ENCODE measurements at regions not wholly inside any gene's neighbourhood (a gene's known extent, or its start where the extent isn't known, plus 50 kb on each side); places are given as distances from the start of the nearest gene placed in this dataset.

DNA sequence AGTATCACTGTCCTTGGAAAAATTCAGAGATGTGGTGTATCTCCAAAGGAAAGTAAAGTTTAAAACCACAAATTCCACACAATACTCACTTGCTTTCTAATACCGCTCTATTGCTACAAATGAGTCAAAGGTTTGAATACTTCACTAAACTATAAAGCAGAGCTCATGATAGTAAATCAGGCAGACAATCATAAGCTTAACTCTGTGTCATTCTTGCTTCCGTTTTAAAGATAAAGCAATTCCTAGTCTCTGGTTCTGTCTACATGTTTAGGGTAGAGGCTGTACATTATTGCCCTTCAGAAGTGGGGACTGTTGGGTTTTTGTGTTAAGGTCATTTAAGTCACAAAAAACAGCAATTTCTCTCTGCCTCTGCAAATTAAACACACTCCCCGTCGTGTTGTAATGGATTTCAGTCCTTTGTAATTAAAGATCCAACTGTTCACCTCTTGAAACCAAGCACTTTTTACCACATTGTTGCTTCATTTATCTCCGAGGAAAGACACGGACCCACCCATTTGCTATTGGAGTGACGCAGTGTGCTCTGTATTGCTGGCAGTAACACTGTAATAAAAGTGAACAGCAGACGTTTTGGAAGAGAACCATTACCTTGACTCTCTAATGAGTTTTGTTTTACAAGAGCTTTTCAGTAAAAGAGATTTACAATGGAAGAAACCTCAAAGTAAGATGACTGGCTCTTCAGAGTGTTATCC lies 83.1 kb upstream of the CNTNAP4 start:
- FAIRE-seq = no peak

DNA sequence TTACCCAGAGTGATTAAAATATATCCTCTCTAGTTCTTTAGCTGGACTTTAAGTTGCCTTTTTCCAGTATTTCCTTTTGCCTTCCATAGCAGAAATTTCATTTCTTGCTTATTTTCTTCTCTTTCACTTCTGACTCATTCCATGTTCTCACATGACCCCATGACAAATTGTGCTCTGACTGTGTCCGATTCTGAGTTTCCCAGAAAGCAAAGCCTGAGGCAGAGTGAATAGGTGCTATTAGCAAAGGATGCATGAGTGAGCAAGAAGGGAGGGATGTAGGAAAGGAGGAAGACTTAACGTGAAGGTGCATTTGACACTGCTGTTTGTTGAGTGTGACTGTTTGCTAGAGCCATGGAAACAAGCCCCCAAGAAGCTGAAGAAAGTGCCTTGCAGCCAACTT lies 82.6 kb upstream of the CNTNAP4 start:
- FAIRE-seq = no peak

DNA sequence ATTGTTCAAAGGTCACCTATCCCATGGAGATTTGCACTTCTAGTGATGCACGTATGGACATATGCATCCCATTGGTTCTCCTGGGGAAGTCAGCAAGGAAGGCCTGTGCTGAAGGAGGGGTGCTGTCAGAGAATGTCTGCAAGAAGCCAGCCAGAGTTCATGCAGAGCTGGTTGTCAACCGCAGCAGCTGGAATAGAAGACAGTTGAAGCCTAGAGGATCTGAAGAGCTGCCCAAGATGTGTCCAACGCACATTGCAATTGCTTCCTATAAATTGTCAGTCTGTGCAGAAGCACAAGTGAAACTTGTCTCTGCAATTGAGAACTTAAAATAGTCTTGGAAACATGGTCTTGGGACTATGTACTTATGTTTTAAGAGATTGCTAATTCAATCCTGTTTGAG lies 82.1 kb upstream of the CNTNAP4 start:
- FAIRE-seq = no peak

DNA sequence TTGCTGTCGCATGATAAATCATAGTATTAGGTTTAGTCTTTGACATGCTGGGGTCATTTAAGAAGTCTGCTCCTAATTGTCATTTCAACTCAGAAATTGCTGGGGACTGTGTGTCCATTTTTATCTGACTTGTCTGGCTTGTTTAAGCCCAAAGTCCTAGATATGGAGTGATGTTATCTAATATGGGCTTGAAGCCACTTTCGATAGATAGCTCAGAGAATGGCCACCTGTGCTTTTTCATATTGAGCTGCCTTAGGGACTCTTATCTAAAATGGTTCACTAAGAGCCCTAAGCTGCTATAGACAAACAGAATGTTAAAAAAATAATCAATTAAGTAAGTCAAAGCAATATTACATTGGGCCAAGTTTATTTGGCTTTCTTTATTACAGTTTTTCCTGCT lies 81.6 kb upstream of the CNTNAP4 start:
- FAIRE-seq = no peak

DNA sequence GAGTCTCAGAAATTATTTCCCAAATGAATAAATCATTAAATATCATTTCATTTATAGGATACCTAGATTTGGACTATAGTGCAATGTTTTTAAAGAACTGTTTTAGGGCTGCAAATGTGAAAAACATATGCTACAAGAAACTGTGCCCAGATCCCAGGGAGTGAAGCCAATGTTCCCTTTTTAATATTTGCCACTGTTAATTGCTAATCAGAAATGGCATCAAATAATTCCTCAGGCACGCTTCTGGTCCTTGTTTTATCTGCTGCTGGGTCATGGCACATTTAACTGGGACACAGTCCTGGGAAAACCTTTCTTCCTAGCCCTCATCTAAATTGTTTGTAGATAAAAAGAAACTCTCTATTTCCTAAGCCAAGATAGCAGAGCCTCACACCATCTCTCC lies 79.3 kb upstream of the CNTNAP4 start:
- no peak for FAIRE-seq

DNA sequence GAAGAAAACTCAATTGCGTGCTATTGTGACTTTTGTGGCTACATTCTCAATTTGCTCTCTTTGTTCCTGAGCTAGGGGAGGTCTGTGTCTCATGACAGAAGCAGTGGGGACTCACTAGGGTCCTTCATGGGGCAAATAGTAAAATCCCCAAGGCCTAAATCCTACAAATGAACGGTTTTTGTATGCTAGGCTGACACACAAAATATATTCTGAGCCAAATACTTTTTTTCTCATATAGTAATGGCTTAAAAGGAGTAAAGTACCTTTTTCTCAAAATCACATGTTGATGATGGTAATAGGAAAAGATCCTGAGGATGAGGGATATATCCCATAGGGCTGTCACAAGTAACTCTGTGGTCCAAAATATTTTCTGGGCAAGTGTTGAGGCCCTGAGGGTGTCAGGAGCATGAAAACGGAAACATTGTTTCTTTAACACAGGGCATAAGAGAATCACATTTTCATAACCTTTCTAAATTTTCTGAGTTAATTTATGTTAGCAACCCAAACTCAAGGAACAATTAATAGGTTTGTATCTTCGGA lies 77.5 kb upstream of the CNTNAP4 start:
- no peak for FAIRE-seq

DNA sequence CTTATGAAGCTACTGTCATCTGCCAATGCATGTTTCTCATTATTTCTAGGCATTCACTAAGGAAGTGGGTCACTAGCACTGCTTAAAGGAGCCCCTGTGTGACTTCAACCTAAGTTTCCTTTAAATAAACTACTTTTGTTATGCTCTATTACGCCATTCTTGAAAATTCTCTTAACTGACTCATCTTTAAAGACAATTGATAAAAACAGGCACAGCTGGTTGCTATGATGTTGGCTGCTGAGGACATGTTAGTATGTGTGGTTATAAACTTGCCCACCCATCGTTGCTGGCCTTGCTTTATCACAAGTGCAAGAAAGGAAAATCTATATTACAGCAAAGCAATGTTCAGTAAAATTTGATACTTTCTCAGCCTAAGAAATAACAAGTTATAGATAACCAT lies 75.8 kb upstream of the CNTNAP4 start:
- no peak for FAIRE-seq

DNA sequence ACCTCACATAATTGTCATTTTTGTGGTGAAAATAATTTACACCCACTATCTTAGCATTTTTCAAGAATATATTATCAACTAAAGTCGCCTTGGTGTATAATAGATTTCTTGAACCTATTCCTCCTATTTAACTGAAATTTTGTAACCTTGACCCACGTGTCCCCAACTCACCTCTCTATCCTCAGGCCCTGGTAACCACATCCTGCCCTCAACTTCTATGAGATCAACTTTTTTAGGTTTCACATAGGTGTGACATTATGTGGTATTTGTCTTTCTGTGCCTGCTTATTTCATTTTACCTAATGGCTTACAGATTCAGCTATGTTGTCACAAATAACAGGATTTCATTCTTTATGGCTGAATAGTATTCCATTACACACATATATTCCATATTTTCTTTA lies 73.0 kb upstream of the CNTNAP4 start:
- no peak for FAIRE-seq

DNA sequence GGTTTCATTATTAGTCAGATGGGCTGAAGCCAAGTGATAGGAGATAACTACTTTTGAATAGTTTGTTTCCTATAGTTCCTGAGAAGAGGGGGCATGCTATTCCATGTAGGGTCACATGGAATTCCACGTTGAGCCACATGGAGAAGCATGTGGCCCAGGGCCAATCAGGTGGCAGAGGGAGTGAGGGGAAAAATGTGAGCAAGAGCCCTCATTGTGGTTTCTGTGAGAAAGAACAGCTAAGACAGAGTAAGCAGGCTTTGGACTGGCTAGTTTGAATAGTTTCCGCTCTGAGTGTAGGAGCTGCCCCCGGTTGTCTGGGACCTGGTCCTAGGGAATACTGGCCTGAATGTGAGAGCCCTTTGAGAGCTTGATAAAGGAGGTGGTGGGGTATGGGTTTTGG lies 69.9 kb upstream of the CNTNAP4 start:
- FAIRE-seq = no peak

DNA sequence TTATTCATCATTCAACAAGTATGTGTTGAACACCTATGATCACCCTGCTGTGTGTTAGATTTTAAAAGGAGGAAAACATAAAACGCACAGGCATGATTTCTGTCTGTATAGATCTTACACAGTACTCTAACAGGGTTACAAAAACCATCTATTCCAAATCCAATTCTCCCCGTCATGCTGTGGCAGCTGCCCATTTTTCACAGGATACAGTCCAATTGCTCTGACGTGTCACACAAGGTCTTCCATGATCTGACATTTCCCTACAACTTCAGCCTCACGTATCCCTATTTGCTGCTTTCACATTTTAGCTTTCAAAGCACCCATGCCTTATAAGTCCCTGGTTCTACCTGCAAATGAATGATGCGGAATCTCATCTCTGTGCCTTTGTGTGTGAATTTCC lies 67.0 kb upstream of the CNTNAP4 start:
- no peak for FAIRE-seq

DNA sequence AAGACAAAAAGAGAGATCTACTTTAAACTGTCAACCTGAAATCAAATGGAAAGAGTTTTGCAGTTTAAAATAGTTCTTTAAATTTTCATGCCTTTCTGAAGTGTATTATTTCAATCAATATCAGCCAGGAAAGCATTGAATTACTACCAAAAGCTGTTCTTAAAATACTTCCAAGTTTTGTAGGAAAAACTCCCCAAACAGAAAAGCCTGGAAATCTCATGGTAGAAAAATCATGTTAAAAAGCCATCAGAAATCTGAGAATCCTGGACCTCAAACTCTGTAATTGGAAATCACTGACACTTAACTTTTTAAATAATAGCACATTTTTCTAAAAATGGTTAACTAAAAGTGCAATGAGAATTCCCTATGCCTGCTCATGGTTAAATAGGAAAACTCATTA lies 63.3 kb upstream of the CNTNAP4 start:
- FAIRE-seq = no peak

DNA sequence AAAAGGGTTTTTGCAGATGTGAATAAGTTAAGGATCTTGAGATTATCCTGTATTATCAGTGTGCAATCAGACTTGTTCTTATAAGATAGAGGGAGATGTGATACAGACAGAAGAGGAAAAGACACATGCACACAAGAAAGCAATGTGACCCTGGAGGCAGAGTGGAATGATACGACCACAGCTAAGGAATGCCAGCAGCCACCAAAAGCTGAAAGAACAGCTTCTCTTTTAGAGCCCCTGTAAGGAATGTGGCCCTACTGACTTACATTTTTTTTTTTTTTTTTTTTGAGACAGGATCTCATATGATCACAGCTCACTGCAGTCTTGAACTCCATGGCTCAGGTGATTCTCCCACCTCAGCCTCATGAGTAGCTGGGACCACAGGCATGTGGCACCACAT lies 62.3 kb upstream of the CNTNAP4 start:
- FAIRE-seq = no peak

DNA sequence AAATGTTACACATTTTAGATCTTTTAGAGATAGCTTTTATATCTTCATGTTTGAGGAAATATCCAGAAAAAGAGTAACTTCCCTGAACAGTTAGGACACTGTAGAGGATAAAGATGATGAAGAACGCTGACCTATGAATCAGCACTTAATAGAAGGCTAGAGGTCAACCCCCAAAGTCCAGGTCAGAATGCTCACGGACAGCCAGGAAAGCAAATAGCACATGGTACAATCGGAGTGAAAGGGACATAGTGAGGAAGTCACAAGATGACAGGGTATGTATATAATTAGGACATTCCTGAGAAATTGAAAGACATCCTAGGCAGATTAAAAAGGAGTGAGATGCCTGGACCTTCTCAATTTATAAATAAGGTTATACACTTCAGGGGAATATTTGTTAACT lies 55.1 kb upstream of the CNTNAP4 start:
- no peak for FAIRE-seq

DNA sequence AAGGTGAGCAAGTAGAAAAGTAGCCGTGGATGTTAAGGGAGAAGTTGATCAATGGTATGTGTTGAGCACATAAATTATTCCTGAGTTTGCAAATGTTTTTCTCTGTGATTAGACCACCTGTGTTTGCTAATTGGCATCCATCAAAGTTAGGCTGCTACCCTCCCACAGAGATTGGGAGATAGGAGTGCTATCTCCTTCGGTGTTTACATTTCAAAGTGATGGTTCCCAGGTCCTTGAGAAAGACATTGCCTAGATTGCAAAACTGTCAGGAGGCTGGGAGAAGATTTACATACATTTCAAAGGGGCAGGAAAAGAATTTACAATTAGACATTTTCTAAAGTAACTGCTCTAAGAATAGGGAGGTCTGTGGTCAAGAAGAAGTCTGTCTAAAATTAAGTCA lies 54.3 kb upstream of the CNTNAP4 start:
- no peak for FAIRE-seq

DNA sequence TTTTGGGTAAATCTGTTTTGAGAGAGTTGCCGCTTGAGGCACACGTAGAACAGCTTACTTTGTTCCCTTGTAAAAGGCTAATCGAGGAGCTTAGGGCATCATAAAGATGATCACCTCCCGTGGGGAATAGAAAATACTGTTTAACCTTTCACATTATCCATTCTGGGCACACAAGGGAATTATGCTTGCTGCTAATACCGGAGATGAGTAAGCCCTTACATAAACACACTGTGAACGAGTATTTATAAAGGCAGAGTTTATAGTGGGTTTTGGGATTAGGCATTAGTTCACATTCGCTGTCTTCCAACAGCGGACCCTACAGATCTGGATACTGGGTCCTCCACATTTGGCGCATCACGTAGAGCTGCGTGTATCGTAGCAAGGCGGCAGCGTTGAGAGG lies 51.2 kb upstream of the CNTNAP4 start:
- no peak for FAIRE-seq

DNA sequence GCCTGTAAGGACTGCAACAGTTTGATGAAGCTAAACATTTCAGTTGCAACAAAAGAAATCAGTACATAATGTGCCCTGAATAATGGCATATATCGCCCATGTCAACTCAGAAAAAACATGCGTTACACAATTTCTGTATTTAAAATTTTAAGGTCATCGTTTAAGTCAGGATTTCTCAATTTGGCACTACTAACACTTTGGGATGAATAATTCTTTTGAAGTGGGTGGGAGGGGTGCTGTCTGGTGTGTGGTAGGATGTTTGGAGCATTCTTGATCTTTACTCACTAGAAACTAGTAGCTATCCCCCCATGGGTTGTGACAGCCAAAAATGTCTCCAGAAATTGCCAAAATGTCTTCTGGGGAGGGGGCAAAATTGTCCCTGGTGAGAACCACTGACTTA lies 50.7 kb upstream of the CNTNAP4 start:
- no peak for FAIRE-seq
